Activated T-helper 1 cell treated with anti-CD3 and anti-CD28 coated beads, Interleukin-12 subunit alpha, Interleukin-12 subunit beta, Interleukin-2, Interleukin-4 antibody, amounts not matched to agents 30 ng/mL and 10 ng/mL and 1 ng/mL, durations not matched to agents 14 hours and 24 hours and 36 hours (primary cell): ENCODE measurements at regions not wholly inside any gene's neighbourhood (a gene's known extent, or its start where the extent isn't known, plus 50 kb on each side); places are given as distances from the start of the nearest gene placed in this dataset.
"Not testable (repeated sequence)": the region's sequence is repeated elsewhere in the genome, so short reads cannot be mapped to it uniquely, and the experiment has no call there.

ENCODE experiments used
- DNase-seq: peaks from one replicate; pipeline ENCODE4 v3.0.0; 2021; ENCODE audit warnings: low spot score
- H3K27ac Mint-ChIP-seq: one replicate; pipeline ENCODE4 v1.8.0; 2021; ENCODE audit warnings: mild to moderate bottlenecking, mixed read lengths
- H3K27me3 Mint-ChIP-seq: one replicate; pipeline ENCODE4 v1.8.0; 2022; ENCODE audit warnings: mild to moderate bottlenecking, moderate library complexity, mixed read lengths; ENCODE audit not compliant: insufficient read depth
- H3K36me3 Mint-ChIP-seq: one replicate; pipeline ENCODE4 v1.8.0; 2021; ENCODE audit warnings: low read depth, mixed read lengths
- H3K4me1 Mint-ChIP-seq: one replicate; pipeline ENCODE4 v1.8.0; 2021; ENCODE audit warnings: low read depth, mixed read lengths
- H3K4me3 Mint-ChIP-seq: one replicate; pipeline ENCODE4 v1.8.0; 2021; ENCODE audit warnings: mild to moderate bottlenecking, moderate library complexity, mixed read lengths
- H3K9me3 Mint-ChIP-seq: one replicate; pipeline ENCODE4 v1.8.0; 2021; ENCODE audit warnings: mixed read lengths
- intact Hi-C: fragments of 100-400 bp; cut with micrococcal nuclease; formaldehyde crosslinking; loops from one replicate; pipeline ENCODE4 v1.15.1; 2024

GRCh38 chr2:14492920-14493503 is 139.5 kb upstream of the LRATD1 start:
- intact Hi-C loops: no loop called here
- Mint-ChIP-seq H3K9me3 (peaks cover 4% of the 10 kb centered on the region), H3K27ac (no peak overlapping the region), H3K4me1 (no peaks in the 10 kb centered on the region), H3K36me3 (no peaks in the 10 kb centered on the region), H3K4me3 (no peak overlapping the region), H3K27me3 (no peaks in the 10 kb centered on the region)
- no peak for DNase-seq

DNA sequence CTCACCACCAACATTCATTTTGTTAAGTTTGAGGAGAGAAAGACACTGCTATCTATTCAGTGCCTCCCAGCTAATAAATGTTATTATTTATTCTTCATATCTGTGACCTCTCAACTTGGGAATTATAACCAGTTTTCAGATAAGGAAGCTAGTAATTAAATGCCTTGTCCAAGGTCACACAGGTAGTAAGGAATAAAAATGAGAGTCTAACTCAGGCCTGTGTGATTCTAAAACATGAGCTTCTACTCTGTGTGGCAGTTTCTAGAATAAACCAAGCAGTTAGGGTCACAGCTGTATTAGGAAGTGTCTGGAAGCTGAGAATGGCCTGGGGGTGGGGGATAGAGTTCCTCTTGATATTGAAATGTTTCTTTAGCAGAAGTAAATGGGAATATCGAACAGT is 137.8 kb upstream of the LRATD1 start:
- intact Hi-C loops: no loop called here
- Mint-ChIP-seq H3K4me3 (no peak overlapping the region), H3K27ac (no peak overlapping the region), H3K27me3 (no peaks in the 10 kb centered on the region), H3K36me3 (no peaks in the 10 kb centered on the region), H3K4me1 (no peaks in the 10 kb centered on the region), H3K9me3 (peaks cover 4% of the 10 kb centered on the region)
- no peak for DNase-seq

GRCh38 chr2:14501061-14501460 is 131.5 kb upstream of the LRATD1 start:
- no peak overlapping the region for H3K4me3 Mint-ChIP-seq
- intact Hi-C loops: no loop called here
- no peaks in the 10 kb centered on the region for H3K4me1 Mint-ChIP-seq
- no peak overlapping the region for H3K27ac Mint-ChIP-seq
- no peaks in the 10 kb centered on the region for H3K27me3 Mint-ChIP-seq
- no peaks in the 10 kb centered on the region for H3K36me3 Mint-ChIP-seq
- H3K9me3 Mint-ChIP-seq: no peaks in the 10 kb centered on the region
- no peak for DNase-seq

DNA sequence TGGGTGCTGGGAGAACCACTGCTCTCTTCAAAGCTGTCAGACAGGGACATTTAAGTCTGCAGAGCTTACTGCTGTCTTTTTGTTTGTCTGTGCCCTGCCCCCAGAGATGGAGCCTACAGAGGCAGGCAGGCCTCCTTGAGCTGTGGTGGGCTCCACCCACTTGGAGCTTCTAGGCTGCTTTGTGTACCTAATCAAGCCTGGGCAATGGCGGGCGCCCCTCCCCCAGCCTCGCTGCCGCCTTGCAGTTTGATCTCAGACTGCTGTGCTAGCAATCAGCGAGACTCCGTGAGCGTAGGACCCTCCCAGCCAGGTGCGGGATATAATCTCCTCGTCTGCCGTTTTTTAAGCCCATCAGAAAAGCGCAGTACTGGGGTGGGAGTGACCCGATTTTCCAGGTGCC is 125.6 kb upstream of the LRATD1 start:
- H3K4me3 Mint-ChIP-seq, intact Hi-C loops, DNase-seq, H3K4me1 Mint-ChIP-seq, H3K27ac Mint-ChIP-seq, H3K9me3 Mint-ChIP-seq, H3K27me3 Mint-ChIP-seq, H3K36me3 Mint-ChIP-seq: not testable (repeated sequence)

DNA sequence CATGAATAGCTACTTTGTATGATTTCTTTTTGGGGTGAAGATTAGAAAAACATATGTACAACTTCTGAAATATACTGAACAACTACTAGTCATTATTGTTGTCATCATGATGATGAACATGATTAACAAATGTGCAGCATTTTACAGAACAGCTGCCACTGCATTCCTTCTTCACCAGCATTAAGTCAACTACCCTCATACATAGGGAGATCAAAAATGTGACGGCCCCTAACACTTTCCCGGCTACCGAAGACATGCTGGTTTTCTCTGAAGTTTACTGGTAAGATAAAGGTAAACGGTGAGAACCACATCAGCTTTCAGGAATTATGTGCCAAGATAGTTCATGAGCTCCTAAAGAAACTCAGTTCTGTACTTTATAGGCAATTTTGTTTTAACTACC is 121.0 kb upstream of the LRATD1 start:
- no peak overlapping the region for H3K27ac Mint-ChIP-seq
- no peaks in the 10 kb centered on the region for H3K36me3 Mint-ChIP-seq
- no peaks in the 10 kb centered on the region for H3K4me1 Mint-ChIP-seq
- intact Hi-C loops: no loop called here
- peaks cover 7% of the 10 kb centered on the region for H3K9me3 Mint-ChIP-seq
- no peaks in the 10 kb centered on the region for H3K27me3 Mint-ChIP-seq
- DNase-seq: no peak
- no peak overlapping the region for H3K4me3 Mint-ChIP-seq

DNA sequence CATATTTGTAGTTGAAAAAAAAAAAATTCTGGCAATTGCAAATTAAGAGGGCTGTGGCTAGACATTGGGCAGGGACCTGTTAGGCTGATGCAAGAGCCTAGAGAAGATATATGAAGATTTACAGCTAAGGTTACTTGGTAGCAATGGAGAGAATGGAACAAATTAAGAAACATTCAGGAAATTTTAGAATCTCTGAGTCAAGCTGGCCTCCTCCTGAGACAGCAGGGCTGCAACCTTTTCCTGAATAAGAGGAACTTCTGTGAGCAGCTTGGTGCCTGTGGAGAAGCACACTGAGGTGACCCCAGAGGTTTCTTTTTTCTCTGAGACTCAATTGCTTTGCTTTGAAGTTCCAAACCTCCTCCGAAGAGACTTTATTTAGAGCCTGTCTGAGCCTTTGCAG is 118.6 kb upstream of the LRATD1 start:
- H3K9me3 Mint-ChIP-seq: no peaks in the 10 kb centered on the region
- no peaks in the 10 kb centered on the region for H3K36me3 Mint-ChIP-seq
- no peaks in the 10 kb centered on the region for H3K4me1 Mint-ChIP-seq
- intact Hi-C loops: no loop called here
- H3K27ac Mint-ChIP-seq: no peak overlapping the region
- no peak for DNase-seq
- H3K27me3 Mint-ChIP-seq: no peaks in the 10 kb centered on the region
- H3K4me3 Mint-ChIP-seq: no peak overlapping the region

DNA sequence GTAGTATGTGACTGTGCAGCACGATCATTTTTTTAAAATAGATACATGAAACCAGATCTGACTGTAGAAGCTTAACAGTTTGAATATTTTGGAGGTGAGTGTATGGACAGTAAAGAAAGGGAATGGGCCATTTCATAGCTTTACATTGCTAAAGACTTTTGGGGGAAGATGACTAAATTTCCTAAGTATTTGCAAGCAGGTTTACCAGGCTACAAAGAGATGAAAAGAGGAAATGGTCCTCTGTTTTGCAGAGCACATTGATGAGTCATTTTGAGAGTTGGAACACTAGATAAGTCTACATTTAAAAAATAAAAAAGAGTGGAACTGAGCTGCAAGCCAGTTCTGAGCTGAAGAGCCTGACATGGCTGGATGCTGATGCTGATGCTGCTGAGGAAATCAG is 115.7 kb upstream of the LRATD1 start:
- intact Hi-C loops: no loop called here
- no peak for DNase-seq
- H3K27me3 Mint-ChIP-seq: no peaks in the 10 kb centered on the region
- H3K4me1 Mint-ChIP-seq: no peaks in the 10 kb centered on the region
- H3K36me3 Mint-ChIP-seq: no peaks in the 10 kb centered on the region
- H3K4me3 Mint-ChIP-seq: no peak overlapping the region
- H3K27ac Mint-ChIP-seq: no peak overlapping the region
- peaks cover under 1% of the 10 kb centered on the region for H3K9me3 Mint-ChIP-seq

DNA sequence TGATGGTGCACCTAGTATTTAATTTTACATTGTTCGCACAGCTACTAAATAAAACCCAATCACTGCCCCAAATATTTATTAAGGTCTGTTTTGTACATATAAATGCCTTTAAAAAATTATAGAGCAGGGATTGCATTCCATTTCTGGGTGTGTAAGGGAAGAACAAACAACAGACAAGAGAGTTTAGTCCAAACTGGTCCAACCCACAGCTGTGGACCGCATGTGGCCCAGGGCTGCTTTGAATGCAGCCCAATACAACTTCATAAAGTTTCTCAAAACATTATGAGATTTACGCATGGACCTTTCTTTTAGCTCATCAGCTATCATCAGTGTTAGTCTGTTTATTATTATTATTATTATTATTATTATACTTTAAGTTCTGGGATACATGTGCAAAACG is 114.8 kb upstream of the LRATD1 start:
- Mint-ChIP-seq H3K27me3 (no peaks in the 10 kb centered on the region), H3K36me3 (no peaks in the 10 kb centered on the region), H3K9me3 (peaks cover 5% of the 10 kb centered on the region), H3K4me3 (no peak overlapping the region), H3K27ac (no peak overlapping the region), H3K4me1 (no peaks in the 10 kb centered on the region)
- no peak for DNase-seq
- intact Hi-C loops: no loop called here

DNA sequence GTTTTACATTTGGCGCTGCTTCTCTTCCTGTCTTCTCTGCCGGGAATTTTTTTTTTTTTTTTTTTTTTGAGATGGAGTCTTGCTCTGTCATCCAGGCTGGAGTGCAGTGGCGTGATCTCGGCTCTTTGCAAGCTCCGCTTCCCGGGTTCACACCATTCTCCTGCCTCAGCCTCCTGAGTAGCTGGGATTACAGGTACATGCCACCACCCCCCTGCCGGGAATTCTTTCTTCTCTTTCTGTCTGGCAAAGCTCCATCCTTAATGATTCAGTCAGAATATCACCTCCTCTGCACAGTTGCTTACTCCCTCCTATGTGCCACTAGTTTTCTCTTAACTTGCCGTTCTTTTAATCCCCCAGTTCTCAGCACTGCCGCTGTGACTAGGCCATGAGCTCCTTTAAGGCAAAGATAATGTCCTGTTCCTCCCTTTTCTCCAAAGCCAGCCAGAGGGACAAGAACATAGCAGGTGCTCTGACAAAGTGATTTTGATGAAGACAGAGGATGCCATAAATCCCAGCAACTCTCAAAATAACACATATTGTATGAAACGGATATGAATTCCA is 112.1 kb upstream of the LRATD1 start:
- Mint-ChIP-seq H3K27ac (no peak overlapping the region), H3K4me3 (no peak overlapping the region), H3K36me3 (no peaks in the 10 kb centered on the region), H3K4me1 (no peaks in the 10 kb centered on the region), H3K27me3 (no peaks in the 10 kb centered on the region), H3K9me3 (peaks cover 5% of the 10 kb centered on the region)
- intact Hi-C loops: no loop called here
- DNase-seq: no peak

DNA sequence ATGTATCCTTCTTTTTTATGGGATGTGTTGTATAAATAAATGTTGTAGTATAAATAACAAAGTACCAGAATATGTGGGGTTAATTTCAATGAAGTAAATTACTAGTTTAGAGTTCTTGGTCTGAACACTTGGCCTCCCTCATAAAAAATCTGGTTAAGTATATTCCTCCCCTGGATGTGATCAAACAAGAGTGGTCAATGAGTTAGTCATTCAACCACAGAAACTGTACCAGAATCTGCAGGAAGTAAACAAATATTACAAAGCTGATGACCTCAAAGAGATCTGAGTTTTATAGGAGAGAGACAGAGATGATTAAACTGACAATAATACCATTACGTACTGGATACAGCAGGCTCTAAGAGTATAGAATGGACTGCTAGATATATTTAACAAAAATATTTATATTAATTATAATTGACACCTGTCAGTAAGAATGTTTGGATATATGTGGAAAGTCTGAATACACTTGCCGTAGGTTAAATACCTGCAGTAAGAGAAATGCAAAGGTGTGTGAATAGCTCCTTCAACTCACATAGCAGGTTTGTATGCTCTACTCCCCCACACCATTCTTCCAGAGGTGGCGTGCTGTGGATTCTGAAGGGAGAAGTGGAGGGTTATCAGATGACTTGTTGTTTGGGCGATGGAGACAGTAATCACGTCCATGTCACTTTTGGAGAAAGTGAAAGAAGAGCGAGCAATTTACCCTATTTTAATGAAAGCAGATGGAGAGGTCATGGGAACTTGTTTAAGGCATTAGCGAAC is 108.3 kb upstream of the LRATD1 start:
- no peaks in the 10 kb centered on the region for H3K36me3 Mint-ChIP-seq
- H3K9me3 Mint-ChIP-seq: peaks cover 5% of the 10 kb centered on the region
- H3K4me1 Mint-ChIP-seq: no peaks in the 10 kb centered on the region
- H3K4me3 Mint-ChIP-seq: no peak overlapping the region
- intact Hi-C loops: no loop called here
- no peak overlapping the region for H3K27ac Mint-ChIP-seq
- H3K27me3 Mint-ChIP-seq: no peaks in the 10 kb centered on the region
- DNase-seq: no peak

DNA sequence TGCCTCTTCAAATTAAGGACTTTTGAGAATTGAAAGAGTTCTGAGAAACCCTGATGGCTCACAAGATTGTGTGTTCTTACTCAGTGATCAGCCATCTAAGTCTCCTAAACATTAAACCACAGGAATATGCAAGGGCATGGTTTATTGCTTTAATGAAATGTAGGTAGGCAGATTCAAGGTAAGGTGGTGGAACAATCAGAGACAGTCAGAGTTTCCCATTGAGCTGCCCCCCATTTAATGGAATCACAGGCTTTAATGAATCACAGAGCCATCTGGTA is 107.8 kb upstream of the LRATD1 start:
- intact Hi-C loops: no loop called here
- Mint-ChIP-seq H3K4me3 (no peak overlapping the region), H3K36me3 (no peaks in the 10 kb centered on the region), H3K4me1 (no peaks in the 10 kb centered on the region), H3K9me3 (peaks cover 5% of the 10 kb centered on the region), H3K27ac (no peak overlapping the region), H3K27me3 (no peaks in the 10 kb centered on the region)
- no peak for DNase-seq

GRCh38 chr2:14530506-14530905 is 102.0 kb upstream of the LRATD1 start:
- intact Hi-C loops: no loop called here
- Mint-ChIP-seq H3K4me1 (no peaks in the 10 kb centered on the region), H3K4me3 (no peak overlapping the region), H3K36me3 (no peaks in the 10 kb centered on the region), H3K27me3 (no peaks in the 10 kb centered on the region), H3K27ac (no peak overlapping the region), H3K9me3 (no peaks in the 10 kb centered on the region)
- no peak for DNase-seq

DNA sequence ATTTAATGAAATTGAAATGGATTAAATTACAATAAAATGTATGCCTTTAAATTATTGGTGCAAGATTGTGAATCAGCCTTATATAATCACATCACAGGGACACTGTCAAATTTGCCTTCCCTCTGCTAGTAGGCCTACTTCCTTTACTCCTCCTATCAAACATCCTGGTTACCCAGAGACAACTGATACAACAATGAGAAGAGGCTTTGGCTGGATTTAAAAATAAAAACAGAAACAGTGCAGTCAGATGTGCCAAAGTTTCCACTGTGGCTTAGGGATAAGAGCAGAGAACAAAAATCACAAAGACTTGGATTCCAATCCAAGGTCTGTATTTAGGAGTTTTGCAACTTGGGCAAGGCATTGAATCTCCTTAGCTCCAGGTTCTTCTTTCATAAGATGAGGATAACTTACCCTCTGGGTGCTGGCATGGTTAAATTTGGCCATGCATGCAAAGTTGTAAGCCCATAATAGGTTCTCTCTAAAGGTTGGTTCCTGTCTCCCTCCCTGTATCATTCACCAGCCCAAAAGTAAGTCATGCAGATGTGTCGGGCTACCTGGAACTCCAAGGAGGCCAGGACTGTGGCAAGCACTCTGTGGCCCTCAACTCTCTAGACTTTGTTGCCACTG is 99.3 kb upstream of the LRATD1 start:
- H3K36me3 Mint-ChIP-seq: no peaks in the 10 kb centered on the region
- no peaks in the 10 kb centered on the region for H3K4me1 Mint-ChIP-seq
- H3K4me3 Mint-ChIP-seq: no peak overlapping the region
- no peaks in the 10 kb centered on the region for H3K27me3 Mint-ChIP-seq
- no peak for DNase-seq
- intact Hi-C loops: no loop called here
- H3K9me3 Mint-ChIP-seq: no peaks in the 10 kb centered on the region
- no peak overlapping the region for H3K27ac Mint-ChIP-seq
